A673 (cell line): ENCODE measurements at regions not wholly inside any gene's neighbourhood (a gene's known extent, or its start where the extent isn't known, plus 50 kb on each side); places are given as distances from the start of the nearest gene placed in this dataset.

Experiments
- EZH2 ChIP-seq: fragments of 200-600 bp; sonication (generic); IDR thresholded peaks from 2 replicates; pipeline ENCODE4 v1.6.1; 2017; ENCODE audit warnings: borderline replicate concordance, low read depth, mild to moderate bottlenecking, mixed read lengths, antibody characterized with exemption, low read length; ENCODE audit not compliant: poor library complexity, severe bottlenecking
- TF ChIP-seq, protein P1 (sequence below): fragments of 300-800, 200-600 bp; sonication (generic); conservative IDR thresholded peaks from 2 replicates; pipeline ENCODE4 v1.5.1; 2017; ENCODE audit warnings: low read depth, mild to moderate bottlenecking, antibody characterized with exemption, low read length, moderate library complexity, mixed read lengths

DNA sequence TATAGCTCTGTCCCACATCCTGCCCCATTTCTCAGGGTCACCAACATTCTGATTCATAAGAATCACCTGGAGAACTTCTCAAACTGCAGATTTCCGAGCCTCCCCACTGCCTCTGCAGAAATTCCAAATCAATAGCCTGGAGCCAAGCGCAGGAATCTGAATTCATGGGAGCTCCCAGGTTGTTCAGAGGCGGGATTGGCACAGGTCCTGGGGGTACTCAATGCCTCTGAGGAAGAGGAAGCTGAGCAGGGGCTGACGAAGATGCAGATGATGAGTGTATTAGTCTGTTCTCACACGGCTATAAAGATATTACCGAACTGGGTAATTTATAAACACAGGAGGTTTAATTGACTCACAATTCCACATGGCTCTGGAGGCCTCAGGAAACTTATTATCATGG is 455.5 kb downstream of the MATN1 start:
- TF ChIP-seq, protein P1, sequence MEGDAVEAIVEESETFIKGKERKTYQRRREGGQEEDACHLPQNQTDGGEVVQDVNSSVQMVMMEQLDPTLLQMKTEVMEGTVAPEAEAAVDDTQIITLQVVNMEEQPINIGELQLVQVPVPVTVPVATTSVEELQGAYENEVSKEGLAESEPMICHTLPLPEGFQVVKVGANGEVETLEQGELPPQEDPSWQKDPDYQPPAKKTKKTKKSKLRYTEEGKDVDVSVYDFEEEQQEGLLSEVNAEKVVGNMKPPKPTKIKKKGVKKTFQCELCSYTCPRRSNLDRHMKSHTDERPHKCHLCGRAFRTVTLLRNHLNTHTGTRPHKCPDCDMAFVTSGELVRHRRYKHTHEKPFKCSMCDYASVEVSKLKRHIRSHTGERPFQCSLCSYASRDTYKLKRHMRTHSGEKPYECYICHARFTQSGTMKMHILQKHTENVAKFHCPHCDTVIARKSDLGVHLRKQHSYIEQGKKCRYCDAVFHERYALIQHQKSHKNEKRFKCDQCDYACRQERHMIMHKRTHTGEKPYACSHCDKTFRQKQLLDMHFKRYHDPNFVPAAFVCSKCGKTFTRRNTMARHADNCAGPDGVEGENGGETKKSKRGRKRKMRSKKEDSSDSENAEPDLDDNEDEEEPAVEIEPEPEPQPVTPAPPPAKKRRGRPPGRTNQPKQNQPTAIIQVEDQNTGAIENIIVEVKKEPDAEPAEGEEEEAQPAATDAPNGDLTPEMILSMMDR: no peak
- TF ChIP-seq EZH2: no peak
